ENCODE measurements at regions not wholly inside any gene's neighbourhood (a gene's known extent, or its start where the extent isn't known, plus 50 kb on each side); places are given as distances from the start of the nearest gene placed in this dataset.

GRCh38 chr15:93645594-93645993 is 556.6 kb upstream of the RGMA start:
- Histone ChIP-seq H3K36me3 (no peaks in the 10 kb centered on the region), H3K27me3 (no peaks in the 10 kb centered on the region), H3K9me3 (no peaks in the 10 kb centered on the region), H3K4me3 (no peak overlapping the region), H3K27ac (no peak overlapping the region), H3K4me1 (no peaks in the 10 kb centered on the region)
- TF ChIP-seq CTCF (IDR thresholded peaks at IDR 0.05) (no peak), POLR2A (IDR thresholded peaks at IDR 0.05) (no peak)
- DNase-seq = no peak
- intact Hi-C loops (cut with DNase I; ENCODE audit: low total_unique reads) = no loop called here

- H3K27ac ChIP-seq = no peak overlapping the region
- intact Hi-C loops (cut with DNase I; ENCODE audit: low total_unique reads) = no loop called here
- TF ChIP-seq CTCF (IDR thresholded peaks at IDR 0.05) = no peak
- no peak for TF ChIP-seq POLR2A (IDR thresholded peaks at IDR 0.05)
- H3K4me1 ChIP-seq = no peaks in the 10 kb centered on the region
- no peaks in the 10 kb centered on the region for H3K36me3 ChIP-seq
- H3K9me3 ChIP-seq = no peaks in the 10 kb centered on the region
- DNase-seq = no peak
- H3K27me3 ChIP-seq = no peaks in the 10 kb centered on the region
- H3K4me3 ChIP-seq = no peak overlapping the region
These were observed 555.6 kb upstream of the RGMA start for GRCh38 chr15:93644595-93644994.

- Histone ChIP-seq H3K27me3 (no peaks in the 10 kb centered on the region), H3K9me3 (no peaks in the 10 kb centered on the region), H3K4me3 (no peak overlapping the region), H3K36me3 (no peaks in the 10 kb centered on the region), H3K27ac (no peak overlapping the region), H3K4me1 (no peaks in the 10 kb centered on the region)
- DNase-seq = no peak
- TF ChIP-seq POLR2A (IDR thresholded peaks at IDR 0.05) = no peak
- intact Hi-C loops (cut with DNase I; ENCODE audit: low total_unique reads) = no loop called here
These were observed 551.5 kb upstream of the RGMA start for GRCh38 chr15:93640411-93640962.

GRCh38 chr15:93631958-93632618 is 543.1 kb upstream of the RGMA start:
- TF ChIP-seq CTCF (IDR thresholded peaks at IDR 0.05) (no peak), POLR2A (IDR thresholded peaks at IDR 0.05) (no peak)
- H3K27me3 ChIP-seq = no peaks in the 10 kb centered on the region
- no peak overlapping the region for H3K27ac ChIP-seq
- no peaks in the 10 kb centered on the region for H3K36me3 ChIP-seq
- no peaks in the 10 kb centered on the region for H3K4me1 ChIP-seq
- DNase-seq = no peak
- intact Hi-C loops (cut with DNase I; ENCODE audit: low total_unique reads) = no loop called here
- H3K9me3 ChIP-seq = no peaks in the 10 kb centered on the region
- no peak overlapping the region for H3K4me3 ChIP-seq

- intact Hi-C loops (cut with DNase I; ENCODE audit: low total_unique reads) = no loop called here
- H3K27ac ChIP-seq = no peak overlapping the region
- H3K4me3 ChIP-seq = no peak overlapping the region
- no peaks in the 10 kb centered on the region for H3K4me1 ChIP-seq
- H3K27me3 ChIP-seq = no peaks in the 10 kb centered on the region
- no peaks in the 10 kb centered on the region for H3K36me3 ChIP-seq
- no peak for TF ChIP-seq POLR2A (IDR thresholded peaks at IDR 0.05)
- no peak for TF ChIP-seq CTCF (IDR thresholded peaks at IDR 0.05)
- H3K9me3 ChIP-seq = no peaks in the 10 kb centered on the region
- no peak for DNase-seq
These were observed 530.6 kb upstream of the RGMA start for GRCh38 chr15:93619597-93619996.

All from uterus (tissue), 3 donors.